SK-N-SH (cell line): ENCODE measurements at regions not wholly inside any gene's neighbourhood (a gene's known extent, or its start where the extent isn't known, plus 50 kb on each side); places are given as distances from the start of the nearest gene placed in this dataset.

Experiments
- EP300 ChIP-seq, 2 experiments: IDR thresholded peaks; 2 replicates each; pipeline versions ENCODE4 v1.4.0 to v1.6.1; 2012; ENCODE audit warnings: borderline replicate concordance in 1 of 2, low read depth in 1 of 2, low read length in 1 of 2
- JUND ChIP-seq: IDR thresholded peaks from 2 replicates; pipeline ENCODE4 v1.4.0; 2012
- POLR2AphosphoS5 ChIP-seq: IDR thresholded peaks from 2 replicates; pipeline ENCODE4 v1.6.1; 2012; ENCODE audit warnings: low read depth, low read length
- RAD21 ChIP-seq: IDR thresholded peaks from 2 replicates; pipeline ENCODE4 v1.6.1; 2012; ENCODE audit warnings: mild to moderate bottlenecking, low read length
- RXRA ChIP-seq: IDR thresholded peaks from 2 replicates; pipeline ENCODE4 v1.4.0; 2012; ENCODE audit warnings: low read depth, mild to moderate bottlenecking, borderline replicate concordance
- SMC3 ChIP-seq: IDR thresholded peaks from 2 replicates; pipeline ENCODE4 v1.6.1; 2012; ENCODE audit warnings: low read depth, low read length, improper control_type of control experiment
- TAF1 ChIP-seq: IDR thresholded peaks from 2 replicates; pipeline ENCODE4 v1.6.1; 2012; ENCODE audit warnings: low read depth, mild to moderate bottlenecking, low read length, moderate library complexity, borderline replicate concordance
- TEAD4 ChIP-seq: IDR thresholded peaks from 2 replicates; pipeline ENCODE4 v1.4.0; 2012; ENCODE audit warnings: mild to moderate bottlenecking, borderline replicate concordance; ENCODE audit not compliant: insufficient read depth
- TF ChIP-seq, protein P1 (sequence below): fragments of 200-600 bp; sonication (generic); IDR thresholded peaks from 2 replicates; pipeline ENCODE4 v1.6.1; 2017; ENCODE audit warnings: antibody characterized with exemption, mild to moderate bottlenecking, moderate library complexity
- TF ChIP-seq, protein P2 (sequence below): IDR thresholded peaks from 2 replicates; pipeline ENCODE4 v1.4.0; 2012; ENCODE audit warnings: low read depth, borderline replicate concordance
- TF ChIP-seq, protein P3 (sequence below): IDR thresholded peaks from 2 replicates; pipeline ENCODE4 v1.4.0; 2012; ENCODE audit warnings: low read depth

DNA sequence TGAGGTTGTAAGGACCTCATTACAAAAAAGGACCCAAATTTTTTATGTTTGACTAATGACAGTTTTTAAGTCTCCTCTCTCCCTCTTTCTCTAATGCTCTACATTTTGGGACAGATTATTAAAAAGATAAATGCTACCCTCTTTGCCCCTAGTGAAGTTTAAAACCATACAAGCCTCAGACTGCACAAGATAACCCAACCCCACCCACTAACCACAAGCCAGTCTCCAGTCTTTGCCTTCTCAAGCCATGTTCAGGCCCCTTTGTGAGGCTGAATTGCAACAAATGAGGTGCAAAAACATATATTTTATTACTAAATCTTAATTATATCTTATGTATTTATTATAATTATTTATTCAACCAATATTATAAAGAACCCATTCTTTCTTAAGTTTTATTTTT is 597.2 kb upstream of the BRINP3 start:
- no peak for TF ChIP-seq JUND
- TF ChIP-seq, protein P1, sequence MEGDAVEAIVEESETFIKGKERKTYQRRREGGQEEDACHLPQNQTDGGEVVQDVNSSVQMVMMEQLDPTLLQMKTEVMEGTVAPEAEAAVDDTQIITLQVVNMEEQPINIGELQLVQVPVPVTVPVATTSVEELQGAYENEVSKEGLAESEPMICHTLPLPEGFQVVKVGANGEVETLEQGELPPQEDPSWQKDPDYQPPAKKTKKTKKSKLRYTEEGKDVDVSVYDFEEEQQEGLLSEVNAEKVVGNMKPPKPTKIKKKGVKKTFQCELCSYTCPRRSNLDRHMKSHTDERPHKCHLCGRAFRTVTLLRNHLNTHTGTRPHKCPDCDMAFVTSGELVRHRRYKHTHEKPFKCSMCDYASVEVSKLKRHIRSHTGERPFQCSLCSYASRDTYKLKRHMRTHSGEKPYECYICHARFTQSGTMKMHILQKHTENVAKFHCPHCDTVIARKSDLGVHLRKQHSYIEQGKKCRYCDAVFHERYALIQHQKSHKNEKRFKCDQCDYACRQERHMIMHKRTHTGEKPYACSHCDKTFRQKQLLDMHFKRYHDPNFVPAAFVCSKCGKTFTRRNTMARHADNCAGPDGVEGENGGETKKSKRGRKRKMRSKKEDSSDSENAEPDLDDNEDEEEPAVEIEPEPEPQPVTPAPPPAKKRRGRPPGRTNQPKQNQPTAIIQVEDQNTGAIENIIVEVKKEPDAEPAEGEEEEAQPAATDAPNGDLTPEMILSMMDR, result no peak
- TF ChIP-seq, protein P2, sequence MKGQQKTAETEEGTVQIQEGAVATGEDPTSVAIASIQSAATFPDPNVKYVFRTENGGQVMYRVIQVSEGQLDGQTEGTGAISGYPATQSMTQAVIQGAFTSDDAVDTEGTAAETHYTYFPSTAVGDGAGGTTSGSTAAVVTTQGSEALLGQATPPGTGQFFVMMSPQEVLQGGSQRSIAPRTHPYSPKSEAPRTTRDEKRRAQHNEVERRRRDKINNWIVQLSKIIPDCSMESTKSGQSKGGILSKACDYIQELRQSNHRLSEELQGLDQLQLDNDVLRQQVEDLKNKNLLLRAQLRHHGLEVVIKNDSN, result no peak
- no peak for TF ChIP-seq EP300 (IDR thresholded peaks at IDR 0.05; ENCODE audit: borderline replicate concordance in 1 of 2, low read depth in 1 of 2, low read length in 1 of 2)
- no peak for TF ChIP-seq TAF1
- TF ChIP-seq RAD21, result no peak
- TF ChIP-seq RXRA, result no peak
- no peak for TF ChIP-seq POLR2AphosphoS5
- TF ChIP-seq SMC3, result no peak
- no peak for TF ChIP-seq TEAD4
- TF ChIP-seq, protein P3, sequence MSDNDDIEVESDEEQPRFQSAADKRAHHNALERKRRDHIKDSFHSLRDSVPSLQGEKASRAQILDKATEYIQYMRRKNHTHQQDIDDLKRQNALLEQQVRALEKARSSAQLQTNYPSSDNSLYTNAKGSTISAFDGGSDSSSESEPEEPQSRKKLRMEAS, result no peak
